SK-N-SH treated with all-trans-retinoic acid at 6 μM for 48 hours (cell line): ENCODE measurements at regions not wholly inside any gene's neighbourhood (a gene's known extent, or its start where the extent isn't known, plus 50 kb on each side); places are given as distances from the start of the nearest gene placed in this dataset.

Source experiments
- ARNTL ChIP-seq: fragments of 450-650 bp; formaldehyde crosslinking; IDR thresholded peaks from 2 replicates; pipeline ENCODE4 v1.5.0; 2020; ENCODE audit warnings: low read depth, mild to moderate bottlenecking, moderate library complexity, borderline replicate concordance
- CREB5 ChIP-seq: fragments of 250-450 bp; sonication (Bioruptor Pico); IDR thresholded peaks from 2 replicates; pipeline ENCODE4 v1.5.1; 2020; ENCODE audit warnings: low read depth, mild to moderate bottlenecking, moderate library complexity
- CSRNP3 ChIP-seq: fragments of 250-450 bp; sonication (Bioruptor Pico); IDR thresholded peaks from 2 replicates; pipeline ENCODE4 v1.5.1; 2021; ENCODE audit warnings: mild to moderate bottlenecking, moderate library complexity
- GLIS3 ChIP-seq: fragments of 250-450 bp; sonication (Bioruptor Pico); IDR thresholded peaks from 2 replicates; pipeline ENCODE4 v1.5.0; 2020; ENCODE audit warnings: mild to moderate bottlenecking, moderate library complexity
- ISL1 ChIP-seq: fragments of 250-450 bp; sonication (Bioruptor Pico); IDR thresholded peaks from 2 replicates; pipeline ENCODE4 v2.1.2; 2022; ENCODE audit warnings: mild to moderate bottlenecking, moderate library complexity
- OSR1 ChIP-seq: fragments of 250-450 bp; sonication (Bioruptor Pico); IDR thresholded peaks from 2 replicates; pipeline ENCODE4 v1.8.0; 2022; ENCODE audit warnings: moderate library complexity, mild to moderate bottlenecking, inconsistent platforms
- PATZ1 ChIP-seq: fragments of 250-450 bp; sonication (Bioruptor Pico); IDR thresholded peaks from 2 replicates; pipeline ENCODE4 v1.8.0; 2020; ENCODE audit warnings: mild to moderate bottlenecking, moderate library complexity, borderline replicate concordance
- POU6F1 ChIP-seq: fragments of 250-450 bp; sonication (Bioruptor Pico); IDR thresholded peaks from 2 replicates; pipeline ENCODE4 v1.8.0; 2021; ENCODE audit warnings: low read depth, mild to moderate bottlenecking, moderate library complexity, borderline replicate concordance
- SNAI2 ChIP-seq: fragments of 250-450 bp; sonication (Bioruptor Pico); IDR thresholded peaks from 2 replicates; pipeline ENCODE4 v1.5.0; 2020; ENCODE audit warnings: mild to moderate bottlenecking, moderate library complexity
- TCF4 ChIP-seq: fragments of 250-450 bp; sonication (Bioruptor Pico); IDR thresholded peaks from 2 replicates; pipeline ENCODE4 v1.8.0; 2021; ENCODE audit warnings: mild to moderate bottlenecking, moderate library complexity, borderline replicate concordance
- TOX ChIP-seq: fragments of 250-450 bp; sonication (Bioruptor Pico); IDR thresholded peaks from 2 replicates; pipeline ENCODE4 v1.8.0; 2021; ENCODE audit warnings: mild to moderate bottlenecking, moderate library complexity, borderline replicate concordance
- ZC3H10 ChIP-seq: fragments of 250-450 bp; sonication (Bioruptor Pico); IDR thresholded peaks from 2 replicates; pipeline ENCODE4 v1.5.1; 2021; ENCODE audit warnings: mild to moderate bottlenecking, moderate library complexity
- ZFP30 ChIP-seq: fragments of 450-650 bp; formaldehyde crosslinking; IDR thresholded peaks from 2 replicates; pipeline ENCODE4 v1.5.0; 2022; ENCODE audit warnings: mild to moderate bottlenecking, moderate library complexity
- ZNF565 ChIP-seq: fragments of 450-650 bp; formaldehyde crosslinking; conservative IDR thresholded peaks from 2 replicates; pipeline ENCODE4 v1.5.0; 2020; ENCODE audit warnings: low read depth, mild to moderate bottlenecking, moderate library complexity

GRCh38 chr17:15012351-15012980 lies 252.7 kb downstream of the PMP22 start:
- TF ChIP-seq OSR1 (CRISPR knock-in tag), result no peak
- no peak for TF ChIP-seq ARNTL (CRISPR knock-in tag)
- TF ChIP-seq TCF4 (CRISPR knock-in tag), result no peak
- TF ChIP-seq POU6F1 (CRISPR knock-in tag), result no peak
- TF ChIP-seq ZFP30 (CRISPR knock-in tag), result no peak
- TF ChIP-seq ISL1 (CRISPR knock-in tag), result no peak
- no peak for TF ChIP-seq PATZ1
- TF ChIP-seq ZNF565 (CRISPR knock-in tag), result no peak
- no peak for TF ChIP-seq SNAI2 (CRISPR knock-in tag)
- TF ChIP-seq CREB5 (CRISPR knock-in tag), result no peak
- no peak for TF ChIP-seq ZC3H10 (CRISPR knock-in tag)
- no peak for TF ChIP-seq CSRNP3 (CRISPR knock-in tag)
- no peak for TF ChIP-seq TOX (CRISPR knock-in tag)
- TF ChIP-seq GLIS3 (CRISPR knock-in tag), result no peak
